Kidney (tissue), 13 donors: ENCODE measurements at regions not wholly inside any gene's neighbourhood (a gene's known extent, or its start where the extent isn't known, plus 50 kb on each side); places are given as distances from the start of the nearest gene placed in this dataset.

Source experiments
- DNase-seq, 5 donors: peaks; one replicate each; pipeline ENCODE4 v3.0.0-alpha.2; 2013 to 2020
- FAIRE-seq: peaks from 2 replicates; lab custom pipeline; 2012; peaks lifted over from hg19 to GRCh38; lab: Jason Lieb, UNC
- H3K27ac ChIP-seq, 2 donors: one replicate each; pipeline ENCODE4 v1.7.0; 2013; ENCODE audit warnings: low read depth in 2 of 2, low read length in 2 of 2, inconsistent platforms in 1 of 2
- H3K27me3 ChIP-seq: one replicate; pipeline ENCODE4 v1.7.1; 2013; ENCODE audit warnings: low read length, inconsistent platforms; ENCODE audit not compliant: control insufficient read depth, insufficient read depth
- H3K36me3 ChIP-seq, 3 donors: one replicate each; pipeline versions ENCODE4 v1.7.0 to v1.7.1; 2013; ENCODE audit warnings: low read length in 3 of 3, control low read depth in 1 of 3, inconsistent platforms in 1 of 3; ENCODE audit not compliant: insufficient read depth in 3 of 3, control insufficient read depth in 2 of 3
- H3K4me1 ChIP-seq, 3 donors: one replicate each; pipeline versions ENCODE4 v1.7.0 to v1.7.1; 2013; ENCODE audit warnings: low read length in 3 of 3, inconsistent platforms in 1 of 3, low read depth in 1 of 3; ENCODE audit not compliant: control insufficient read depth in 2 of 3, insufficient read depth in 2 of 3
- H3K4me3 ChIP-seq, 3 donors: one replicate each; pipeline versions ENCODE4 v1.7.0 to v1.8.1; 2013; ENCODE audit warnings: low read length in 3 of 3, control low read depth in 1 of 3, inconsistent platforms in 1 of 3
- H3K9ac ChIP-seq, 3 donors: one replicate each; pipeline versions ENCODE4 v1.7.0 to v1.7.1; 2013; ENCODE audit warnings: low read length in 3 of 3, control low read depth in 1 of 3, inconsistent platforms in 1 of 3
- H3K9me3 ChIP-seq, 3 donors: one replicate each; pipeline versions ENCODE4 v1.7.0 to v1.7.1; 2013; ENCODE audit warnings: low read length in 3 of 3, control low read depth in 1 of 3, inconsistent platforms in 1 of 3; ENCODE audit not compliant: control insufficient read depth in 2 of 3, insufficient read depth in 1 of 3
- intact Hi-C: fragments of 100-400 bp; cut with DNase I; formaldehyde crosslinking; loops from one replicate; pipeline ENCODE4 v1.11.1; 2022
- TF ChIP-seq, protein P1 (sequence below): IDR thresholded peaks from 3 replicates; pipeline ENCODE4 v1.5.1; 2012; ENCODE audit warnings: mild to moderate bottlenecking, moderate library complexity, borderline replicate concordance; ENCODE audit not compliant: insufficient read depth; ENCODE audit errors: extremely low read depth
- donor health status: control.
- donor health status: control.
- donor health status: control.
- donor health status: control.
- donor health status: control.
- donor health status: DM: yes; HTN: yes; CAD: no.
- donor health status: Normal renal cell carcinoma (clear cell type).

DNA sequence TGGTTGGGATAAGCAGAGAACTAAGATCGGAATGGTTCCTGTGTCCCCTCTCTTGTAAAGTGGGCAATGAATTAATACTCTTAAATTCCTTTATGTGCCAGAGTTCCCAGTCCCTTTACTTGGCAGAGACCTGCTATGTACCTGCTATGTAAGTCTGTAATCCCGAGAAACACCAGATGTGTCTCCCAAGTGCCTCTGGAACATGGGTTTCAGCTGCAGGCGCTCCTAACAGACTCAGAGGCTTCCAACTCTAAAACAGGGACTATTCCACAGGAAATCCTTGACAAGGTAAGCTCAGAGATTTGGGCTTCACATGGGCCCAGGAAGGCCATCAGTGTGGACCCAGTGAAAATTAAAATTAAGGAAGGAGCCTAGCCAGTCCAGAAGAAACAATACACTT, 117.7 kb upstream of the PLCL2 start:
- no peaks in the 10 kb centered on the region for H3K9me3 ChIP-seq
- FAIRE-seq, result no peak
- TF ChIP-seq, protein P1, sequence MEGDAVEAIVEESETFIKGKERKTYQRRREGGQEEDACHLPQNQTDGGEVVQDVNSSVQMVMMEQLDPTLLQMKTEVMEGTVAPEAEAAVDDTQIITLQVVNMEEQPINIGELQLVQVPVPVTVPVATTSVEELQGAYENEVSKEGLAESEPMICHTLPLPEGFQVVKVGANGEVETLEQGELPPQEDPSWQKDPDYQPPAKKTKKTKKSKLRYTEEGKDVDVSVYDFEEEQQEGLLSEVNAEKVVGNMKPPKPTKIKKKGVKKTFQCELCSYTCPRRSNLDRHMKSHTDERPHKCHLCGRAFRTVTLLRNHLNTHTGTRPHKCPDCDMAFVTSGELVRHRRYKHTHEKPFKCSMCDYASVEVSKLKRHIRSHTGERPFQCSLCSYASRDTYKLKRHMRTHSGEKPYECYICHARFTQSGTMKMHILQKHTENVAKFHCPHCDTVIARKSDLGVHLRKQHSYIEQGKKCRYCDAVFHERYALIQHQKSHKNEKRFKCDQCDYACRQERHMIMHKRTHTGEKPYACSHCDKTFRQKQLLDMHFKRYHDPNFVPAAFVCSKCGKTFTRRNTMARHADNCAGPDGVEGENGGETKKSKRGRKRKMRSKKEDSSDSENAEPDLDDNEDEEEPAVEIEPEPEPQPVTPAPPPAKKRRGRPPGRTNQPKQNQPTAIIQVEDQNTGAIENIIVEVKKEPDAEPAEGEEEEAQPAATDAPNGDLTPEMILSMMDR, result no peak
- no peaks in the 10 kb centered on the region for H3K27me3 ChIP-seq
- H3K9ac ChIP-seq, result no peak overlapping the region
- peaks cover 0 to 27% (median 11%) of the 10 kb centered on the region in 3 donors for H3K4me1 ChIP-seq
- H3K36me3 ChIP-seq, result no peaks in the 10 kb centered on the region
- no peak overlapping the region for H3K27ac ChIP-seq
- peak in 1 of 5 donors; percentile 40 for DNase-seq
- intact Hi-C loops, result no loop called here
- H3K4me3 ChIP-seq, result no peak overlapping the region

DNA sequence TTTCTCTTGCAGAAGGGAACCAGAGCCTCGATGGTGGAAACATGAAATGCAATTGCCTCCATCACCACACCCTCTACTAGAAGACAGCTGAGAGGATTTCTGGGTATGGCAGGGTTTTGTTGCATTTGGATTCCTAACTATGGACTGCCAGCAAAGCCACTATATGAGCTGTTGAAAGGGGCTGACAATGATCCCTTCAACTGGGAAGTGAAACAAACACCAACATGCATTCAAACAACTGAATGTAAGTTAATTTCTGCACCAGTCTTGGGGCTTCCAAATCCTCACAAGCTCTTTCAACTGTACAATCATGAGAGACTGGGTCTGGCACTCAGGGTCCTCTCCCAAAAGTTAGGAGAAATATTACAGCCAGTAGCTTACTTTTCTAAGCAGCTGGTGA, 116.7 kb upstream of the PLCL2 start:
- no peaks in the 10 kb centered on the region for H3K36me3 ChIP-seq
- TF ChIP-seq, protein P1, result no peak
- peaks cover 0 to 27% (median 11%) of the 10 kb centered on the region in 3 donors for H3K4me1 ChIP-seq
- FAIRE-seq (no peak), DNase-seq (no peak)
- no peak overlapping the region for H3K9ac ChIP-seq
- H3K9me3 ChIP-seq, result no peaks in the 10 kb centered on the region
- H3K4me3 ChIP-seq, result no peak overlapping the region
- no peaks in the 10 kb centered on the region for H3K27me3 ChIP-seq
- no peak overlapping the region for H3K27ac ChIP-seq
- intact Hi-C loops, result no loop called here

DNA sequence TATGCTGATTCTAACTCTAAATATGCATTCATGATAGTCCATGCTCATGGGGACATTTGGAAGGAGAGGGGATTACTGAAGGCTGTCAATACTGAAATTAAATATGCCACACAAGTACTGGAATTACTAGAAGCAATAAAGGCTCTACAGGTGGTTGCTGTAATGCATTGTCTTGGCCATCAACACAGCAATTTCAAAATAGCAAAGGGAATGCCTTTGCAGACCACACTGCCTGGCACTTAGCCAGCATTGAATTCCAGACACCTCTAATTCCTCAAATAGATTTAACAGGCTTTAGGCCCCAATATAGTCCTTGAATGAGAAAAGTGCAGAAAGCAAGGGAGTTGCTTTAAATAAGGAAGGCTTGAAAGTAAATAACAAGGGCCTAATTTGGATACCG, 115.8 kb upstream of the PLCL2 start:
- H3K4me1 ChIP-seq, result peaks cover 0 to 27% (median 11%) of the 10 kb centered on the region in 3 donors
- H3K9ac ChIP-seq, result no peak overlapping the region
- peak overlapping the region in 1 of 2 donors; percentile 77 for H3K27ac ChIP-seq
- H3K36me3 ChIP-seq, result no peaks in the 10 kb centered on the region
- no peaks in the 10 kb centered on the region for H3K27me3 ChIP-seq
- TF ChIP-seq, protein P1, result no peak
- H3K4me3 ChIP-seq, result no peak overlapping the region
- intact Hi-C loops, result no loop called here
- no peak for FAIRE-seq
- no peaks in the 10 kb centered on the region for H3K9me3 ChIP-seq
- DNase-seq, result peak in 2 of 5 donors; percentile 46 to 67

DNA sequence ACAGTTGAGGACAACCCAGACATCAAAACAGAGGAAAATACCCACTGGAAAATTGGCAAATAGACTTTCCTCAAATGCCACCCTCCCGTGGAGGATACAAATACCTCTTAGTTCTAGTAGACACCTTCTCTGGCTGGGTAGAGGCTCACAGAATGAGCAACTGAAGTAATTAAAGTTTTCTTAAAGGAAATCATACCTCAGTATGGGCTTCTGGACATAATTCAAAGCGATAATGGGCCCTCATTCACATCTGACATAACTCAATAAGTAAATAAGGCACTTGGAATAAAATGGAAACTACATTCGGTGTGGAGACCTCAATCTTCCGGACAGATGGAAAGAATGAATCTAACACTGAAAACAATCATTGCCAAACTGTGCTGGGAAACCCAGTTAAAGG, 115.2 kb upstream of the PLCL2 start:
- peak overlapping the region in 1 of 2 donors; percentile 77 for H3K27ac ChIP-seq
- peak overlapping the region in 2 of 3 donors; percentile 13 to 33 for H3K4me3 ChIP-seq
- DNase-seq, result no peak
- H3K9me3 ChIP-seq, result no peaks in the 10 kb centered on the region
- TF ChIP-seq, protein P1, result no peak
- FAIRE-seq, result no peak
- no peaks in the 10 kb centered on the region for H3K27me3 ChIP-seq
- no peak overlapping the region for H3K9ac ChIP-seq
- H3K4me1 ChIP-seq, result peaks cover 0 to 27% (median 11%) of the 10 kb centered on the region in 3 donors
- intact Hi-C loops, result no loop called here
- no peaks in the 10 kb centered on the region for H3K36me3 ChIP-seq
